ENCODE measurements at regions not wholly inside any gene's neighbourhood (a gene's known extent, or its start where the extent isn't known, plus 50 kb on each side); places are given as distances from the start of the nearest gene placed in this dataset.

DNA sequence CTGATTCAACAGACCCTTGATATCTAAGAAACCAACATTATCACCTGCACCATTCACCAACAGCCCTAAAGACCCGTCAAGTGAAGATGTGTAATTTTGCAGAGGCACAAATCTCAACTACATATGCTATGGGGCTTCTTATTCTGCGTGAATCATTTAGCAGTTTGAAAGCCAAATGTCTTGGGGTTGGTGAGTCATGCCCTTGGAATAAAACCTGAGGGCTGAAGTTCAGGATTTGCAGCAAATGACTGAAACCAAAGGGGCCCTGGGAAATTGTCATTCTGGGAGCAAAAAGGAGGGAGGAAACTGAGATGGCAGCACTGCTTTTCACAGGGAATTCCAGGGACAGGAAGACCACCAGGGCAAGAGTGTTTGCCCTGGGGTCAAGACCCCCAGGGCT is 79.2 kb upstream of the TNR start:
- no peak overlapping the region for H3K4me3 ChIP-seq (ENCODE audit: low read depth, low read length)
- DNase-seq (ENCODE audit: low read depth): no peak
- no peak for TF ChIP-seq CTCF (IDR thresholded peaks at IDR 0.05; ENCODE audit: insufficient read depth, low read depth, low read length, missing control alignments)

GRCh38 chr1:175820456-175821025 is 77.1 kb upstream of the TNR start:
- TF ChIP-seq CTCF (IDR thresholded peaks at IDR 0.05; ENCODE audit: insufficient read depth, low read depth, low read length, missing control alignments): no peak
- DNase-seq (ENCODE audit: low read depth): no peak
- H3K4me3 ChIP-seq (ENCODE audit: low read depth, low read length): no peak overlapping the region

GRCh38 chr1:175818929-175819328 is 75.5 kb upstream of the TNR start:
- H3K4me3 ChIP-seq (ENCODE audit: low read depth, low read length): no peak overlapping the region
- DNase-seq (ENCODE audit: low read depth): no peak
- no peak for TF ChIP-seq CTCF (IDR thresholded peaks at IDR 0.05; ENCODE audit: insufficient read depth, low read depth, low read length, missing control alignments)

DNA sequence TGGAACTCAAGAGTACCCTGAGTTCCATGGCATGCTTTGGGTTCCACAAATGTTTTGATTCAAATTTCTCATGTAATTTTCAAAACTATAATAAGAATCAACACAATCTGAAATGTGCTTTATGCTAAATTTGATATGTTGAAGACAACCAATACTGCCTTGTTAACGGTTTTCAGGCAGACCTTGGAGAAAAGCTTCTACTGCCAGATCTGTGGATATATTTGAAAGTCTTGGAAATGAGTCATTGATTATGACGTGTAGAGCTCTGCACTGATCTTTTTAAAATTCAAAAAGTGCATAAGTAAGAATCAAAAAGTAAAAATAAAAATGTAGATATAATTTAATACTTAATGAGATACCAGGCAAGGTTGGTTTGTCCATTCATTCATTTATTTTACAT is 74.0 kb upstream of the TNR start:
- no peak for TF ChIP-seq CTCF (IDR thresholded peaks at IDR 0.05; ENCODE audit: insufficient read depth, low read depth, low read length, missing control alignments)
- no peak overlapping the region for H3K4me3 ChIP-seq (ENCODE audit: low read depth, low read length)
- DNase-seq (ENCODE audit: low read depth): no peak

- no peak overlapping the region for H3K4me3 ChIP-seq (ENCODE audit: low read depth, low read length)
- DNase-seq (ENCODE audit: low read depth): no peak
- no peak for TF ChIP-seq CTCF (IDR thresholded peaks at IDR 0.05; ENCODE audit: insufficient read depth, low read depth, low read length, missing control alignments)
These were observed 71.5 kb upstream of the TNR start for GRCh38 chr1:175814885-175815284.

DNA sequence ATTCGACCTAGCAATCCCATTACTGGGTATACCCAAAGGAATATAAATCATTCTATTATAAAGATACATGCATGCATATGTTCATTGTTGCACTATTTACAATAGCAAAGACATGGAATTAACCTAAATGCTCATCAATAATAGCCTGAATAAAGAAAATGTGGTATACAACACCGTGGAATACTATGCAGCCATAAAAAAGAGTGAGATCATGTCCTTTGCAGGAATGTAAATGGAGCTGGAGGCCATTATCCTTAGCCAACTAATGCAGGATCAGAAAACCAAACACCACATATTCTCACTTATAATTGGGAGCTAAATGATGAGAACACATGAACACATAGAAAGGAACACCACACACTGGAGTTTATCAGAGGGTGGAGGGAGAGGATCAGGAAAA is 69.5 kb upstream of the TNR start:
- no peak for DNase-seq (ENCODE audit: low read depth)
- no peak overlapping the region for H3K4me3 ChIP-seq (ENCODE audit: low read depth, low read length)
- no peak for TF ChIP-seq CTCF (IDR thresholded peaks at IDR 0.05; ENCODE audit: insufficient read depth, low read depth, low read length, missing control alignments)

GRCh38 chr1:175810305-175810704 is 66.9 kb upstream of the TNR start:
- TF ChIP-seq CTCF (IDR thresholded peaks at IDR 0.05; ENCODE audit: insufficient read depth, low read depth, low read length, missing control alignments): no peak
- DNase-seq (ENCODE audit: low read depth): no peak
- H3K4me3 ChIP-seq (ENCODE audit: low read depth, low read length): no peak overlapping the region

Measured in GM12865 (cell line).